Dermis microvascular lymphatic vessel endothelial cell (primary cell): ENCODE measurements at regions not wholly inside any gene's neighbourhood (a gene's known extent, or its start where the extent isn't known, plus 50 kb on each side); places are given as distances from the start of the nearest gene placed in this dataset.
"Not testable (repeated sequence)": the region's sequence is repeated elsewhere in the genome, so short reads cannot be mapped to it uniquely, and the experiment has no call there.

Source experiments
- DNase-seq, 2 donors: peaks; one replicate each; pipeline versions ENCODE4 v3.0.0 to v3.0.0-alpha.2; 2010; ENCODE audit warnings: low read depth in 2 of 2

- DNase-seq, result no peak
Measured at GRCh38 chr7:25735674-25736242, 416.2 kb upstream of the NFE2L3 start.

GRCh38 chr7:25738528-25738927, 413.5 kb upstream of the NFE2L3 start:
- no peak for DNase-seq

- DNase-seq, result no peak
Measured at GRCh38 chr7:25739143-25739542, 412.9 kb upstream of the NFE2L3 start.

GRCh38 chr7:25742316-25742715, 409.7 kb upstream of the NFE2L3 start:
- DNase-seq, result no peak

GRCh38 chr7:25743670-25744451, 408.1 kb upstream of the NFE2L3 start:
- not testable (repeated sequence) for DNase-seq

- DNase-seq, result no peak
Measured at GRCh38 chr7:25750744-25751508, 401.1 kb upstream of the NFE2L3 start.

- no peak for DNase-seq
Measured at GRCh38 chr7:25752154-25752553, 399.8 kb upstream of the NFE2L3 start.

GRCh38 chr7:25752967-25753791, 398.8 kb upstream of the NFE2L3 start:
- no peak for DNase-seq

GRCh38 chr7:25753837-25754236, 398.2 kb upstream of the NFE2L3 start:
- no peak for DNase-seq

GRCh38 chr7:25754333-25754732, 397.7 kb upstream of the NFE2L3 start:
- no peak for DNase-seq

GRCh38 chr7:25754751-25755150, 397.2 kb upstream of the NFE2L3 start:
- DNase-seq, result no peak

GRCh38 chr7:25756601-25757000, 395.4 kb upstream of the NFE2L3 start:
- DNase-seq, result no peak

GRCh38 chr7:25758559-25758958, 393.4 kb upstream of the NFE2L3 start:
- DNase-seq, result no peak

GRCh38 chr7:25759286-25759685, 392.7 kb upstream of the NFE2L3 start:
- DNase-seq, result no peak

GRCh38 chr7:25759748-25760147, 392.2 kb upstream of the NFE2L3 start:
- DNase-seq, result no peak

- DNase-seq, result no peak
Measured at GRCh38 chr7:25762511-25763462, 389.2 kb upstream of the NFE2L3 start.

- DNase-seq, result no peak
Measured at GRCh38 chr7:25763463-25763860, 388.5 kb upstream of the NFE2L3 start.

- no peak for DNase-seq
Measured at GRCh38 chr7:25765110-25765655, 386.8 kb upstream of the NFE2L3 start.

GRCh38 chr7:25770235-25770634, 381.8 kb upstream of the NFE2L3 start:
- no peak for DNase-seq

- no peak for DNase-seq
Measured at GRCh38 chr7:25770670-25771069, 381.3 kb upstream of the NFE2L3 start.
